DOHH2 (cell line): ENCODE measurements at regions not wholly inside any gene's neighbourhood (a gene's known extent, or its start where the extent isn't known, plus 50 kb on each side); places are given as distances from the start of the nearest gene placed in this dataset.
A peak's percentile ranks its signal among the peaks of the same experiment; 100 is the strongest.

Experiments
- H3F3A ChIP-seq: fragments of 200-600 bp; sonication (generic), shearing (Covaris generic); 2 replicates; pipeline ENCODE4 v1.6.0; 2016; ENCODE audit warnings: antibody characterized with exemption, mild to moderate bottlenecking; ENCODE audit not compliant: control insufficient read depth, insufficient read depth
- H3K27ac ChIP-seq: fragments of 200-600 bp; sonication (generic); 2 replicates; pipeline ENCODE4 v1.5.1; 2014; ENCODE audit warnings: low read depth, mild to moderate bottlenecking, low read length, moderate library complexity
- H3K27me3 ChIP-seq: fragments of 200-600 bp; sonication (generic); 2 replicates; pipeline ENCODE4 v1.6.1; 2014; ENCODE audit warnings: mild to moderate bottlenecking, low read length, mixed read lengths; ENCODE audit not compliant: control insufficient read depth
- H3K36me3 ChIP-seq: fragments of 200-600 bp; sonication (generic); 2 replicates; pipeline ENCODE4 v1.6.1; 2014; ENCODE audit warnings: mild to moderate bottlenecking, low read length, moderate library complexity, mixed read lengths; ENCODE audit not compliant: control insufficient read depth
- H3K4me1 ChIP-seq: fragments of 200-600 bp; sonication (generic); 2 replicates; pipeline ENCODE4 v1.6.1; 2014; ENCODE audit warnings: mild to moderate bottlenecking, low read length, mixed read lengths; ENCODE audit not compliant: control insufficient read depth
- H3K4me2 ChIP-seq: fragments of 200-600 bp; sonication (generic); 2 replicates; pipeline ENCODE4 v1.6.0; 2014; ENCODE audit warnings: mild to moderate bottlenecking, low read length, moderate library complexity
- H3K4me3 ChIP-seq: fragments of 200-600 bp; sonication (generic); 2 replicates; pipeline ENCODE4 v1.5.1; 2014; ENCODE audit warnings: mild to moderate bottlenecking, low read length, mixed read lengths
- H3K79me2 ChIP-seq: fragments of 200-600 bp; sonication (generic); 2 replicates; pipeline ENCODE4 v1.6.1; 2014; ENCODE audit warnings: mild to moderate bottlenecking, low read length, mixed read lengths; ENCODE audit not compliant: control insufficient read depth
- H3K9me2 ChIP-seq: fragments of 200-600 bp; sonication (generic); replicated peaks from 2 replicates; pipeline ENCODE4 v1.6.1; 2014; ENCODE audit warnings: mild to moderate bottlenecking, low read length, mixed read lengths; ENCODE audit not compliant: control insufficient read depth
- H3K9me3 ChIP-seq: fragments of 200-600 bp; sonication (generic); 2 replicates; pipeline ENCODE4 v1.6.1; 2014; ENCODE audit warnings: antibody characterized with exemption, low read length, mixed read lengths; ENCODE audit not compliant: control insufficient read depth, insufficient read depth
- H4K20me1 ChIP-seq: fragments of 200-600 bp; sonication (generic); 2 replicates; pipeline ENCODE4 v1.6.0; 2014; ENCODE audit warnings: low read depth, mild to moderate bottlenecking, antibody characterized with exemption, low read length, moderate library complexity; ENCODE audit not compliant: control insufficient read depth, insufficient read depth
- CTCF ChIP-seq: fragments of 200-600 bp; sonication (generic); IDR thresholded peaks from one replicate; pipeline ENCODE4 v1.5.1; 2014; ENCODE audit warnings: antibody characterized with exemption, mild to moderate bottlenecking, low read depth, low read length; ENCODE audit not compliant: poor library complexity, severe bottlenecking
- EZH2phosphoT487 ChIP-seq: fragments of 200-600 bp; sonication (generic); IDR thresholded peaks from 2 replicates; pipeline ENCODE4 v1.6.1; 2017; ENCODE audit warnings: borderline replicate concordance, mild to moderate bottlenecking, antibody characterized with exemption, low read length, moderate library complexity, mixed read lengths

GRCh38 chr9:78685471-78685870 is 388.5 kb downstream of the PSAT1 start:
- Histone ChIP-seq H3K27ac (no peak overlapping the region), H3K9me2 (no peaks in the 10 kb centered on the region), H4K20me1 (no peaks in the 10 kb centered on the region), H3K4me3 (no peak overlapping the region), H3K79me2 (no peaks in the 10 kb centered on the region), H3F3A (no peaks in the 10 kb centered on the region), H3K36me3 (no peaks in the 10 kb centered on the region), H3K27me3 (no peaks in the 10 kb centered on the region), H3K4me2 (no peak overlapping the region), H3K4me1 (no peaks in the 10 kb centered on the region), H3K9me3 (no peaks in the 10 kb centered on the region)
- TF ChIP-seq CTCF (no peak), EZH2phosphoT487 (no peak)

GRCh38 chr9:78688796-78689195 is 391.9 kb downstream of the PSAT1 start:
- peaks cover 18% of the 10 kb centered on the region for H3K4me1 ChIP-seq
- TF ChIP-seq CTCF (no peak), EZH2phosphoT487 (no peak)
- H3K4me2 ChIP-seq = no peak overlapping the region
- H3K9me2 ChIP-seq = no peaks in the 10 kb centered on the region
- H3K36me3 ChIP-seq = no peaks in the 10 kb centered on the region
- H3K27me3 ChIP-seq = no peaks in the 10 kb centered on the region
- no peak overlapping the region for H3K27ac ChIP-seq
- H3K79me2 ChIP-seq = no peaks in the 10 kb centered on the region
- no peak overlapping the region for H3K4me3 ChIP-seq
- H3K9me3 ChIP-seq = no peaks in the 10 kb centered on the region
- H4K20me1 ChIP-seq = no peaks in the 10 kb centered on the region
- H3F3A ChIP-seq = no peaks in the 10 kb centered on the region

GRCh38 chr9:78691542-78691941 is 394.6 kb downstream of the PSAT1 start:
- H3F3A ChIP-seq = no peaks in the 10 kb centered on the region
- no peaks in the 10 kb centered on the region for H3K36me3 ChIP-seq
- TF ChIP-seq EZH2phosphoT487 (no peak), CTCF (no peak)
- H3K4me2 ChIP-seq = no peak overlapping the region
- no peak overlapping the region for H3K27ac ChIP-seq
- H3K9me2 ChIP-seq = no peaks in the 10 kb centered on the region
- H4K20me1 ChIP-seq = no peaks in the 10 kb centered on the region
- no peak overlapping the region for H3K4me3 ChIP-seq
- no peaks in the 10 kb centered on the region for H3K9me3 ChIP-seq
- H3K4me1 ChIP-seq = peaks cover 43% of the 10 kb centered on the region
- H3K79me2 ChIP-seq = no peaks in the 10 kb centered on the region
- no peaks in the 10 kb centered on the region for H3K27me3 ChIP-seq

- Histone ChIP-seq H3K4me1 (peaks cover 43% of the 10 kb centered on the region), H3K79me2 (no peaks in the 10 kb centered on the region), H3K9me3 (no peaks in the 10 kb centered on the region), H3K27me3 (no peaks in the 10 kb centered on the region), H3K4me3 (no peak overlapping the region), H3K36me3 (no peaks in the 10 kb centered on the region), H3F3A (no peaks in the 10 kb centered on the region), H3K9me2 (no peaks in the 10 kb centered on the region), H3K27ac (no peak overlapping the region), H3K4me2 (peak overlapping the region; percentile 42), H4K20me1 (no peaks in the 10 kb centered on the region)
- no peak for TF ChIP-seq EZH2phosphoT487
- TF ChIP-seq CTCF = no peak
These were observed 395.9 kb downstream of the PSAT1 start for GRCh38 chr9:78692871-78693270.
